ENCODE measurements at regions not wholly inside any gene's neighbourhood (a gene's known extent, or its start where the extent isn't known, plus 50 kb on each side); places are given as distances from the start of the nearest gene placed in this dataset.

- no peak for TF ChIP-seq AFF4 (CRISPR knock-in tag; IDR thresholded peaks at IDR 0.05; ENCODE audit: borderline replicate concordance)
- TF ChIP-seq FOXK1 (CRISPR knock-in tag; IDR thresholded peaks at IDR 0.05): no peak
- no peak for TF ChIP-seq NFE2L1 (CRISPR knock-in tag; IDR thresholded peaks at IDR 0.05)
- no peak for TF ChIP-seq ZNF317 (CRISPR knock-in tag; IDR thresholded peaks at IDR 0.05; ENCODE audit: borderline replicate concordance, low read depth)
- no peak for TF ChIP-seq FOXP1 (CRISPR knock-in tag; IDR thresholded peaks at IDR 0.05; ENCODE audit: borderline replicate concordance)
- TF ChIP-seq TCF7 (CRISPR knock-in tag; IDR thresholded peaks at IDR 0.05; ENCODE audit: low read depth): no peak
- TF ChIP-seq ATF2 (CRISPR knock-in tag; IDR thresholded peaks at IDR 0.05; ENCODE audit: borderline replicate concordance, low read depth): no peak
- TF ChIP-seq ZNF232 (CRISPR knock-in tag; IDR thresholded peaks at IDR 0.05): no peak
- no peak for TF ChIP-seq CREB1 (CRISPR knock-in tag; IDR thresholded peaks at IDR 0.05)
- no peak for TF ChIP-seq ZNF219 (CRISPR knock-in tag; IDR thresholded peaks at IDR 0.05; ENCODE audit: borderline replicate concordance)
- no peak for TF ChIP-seq PRRX2 (CRISPR knock-in tag; IDR thresholded peaks at IDR 0.05)
- no peak for TF ChIP-seq ZNF425 (CRISPR knock-in tag; conservative IDR thresholded peaks at IDR 0.05)
- TF ChIP-seq ZNF138 (CRISPR knock-in tag; conservative IDR thresholded peaks at IDR 0.05): no peak
- no peak for TF ChIP-seq JUN (CRISPR knock-in tag; IDR thresholded peaks at IDR 0.05)
- TF ChIP-seq MYBL2 (CRISPR knock-in tag; IDR thresholded peaks at IDR 0.05): no peak
- TF ChIP-seq NFATC4 (CRISPR knock-in tag; IDR thresholded peaks at IDR 0.05): no peak
- Mint-ChIP-seq H3K4me1 (peaks cover 36% of the 10 kb centered on the region), H3K9me3 (peaks cover 17% of the 10 kb centered on the region), H3K36me3 (peaks cover 12% of the 10 kb centered on the region), H3K27ac (no peak overlapping the region), H3K27me3 (ENCODE audit: low read depth) (no peaks in the 10 kb centered on the region; the same call in 1 of the 2 replicates), H3K4me3 (no peak overlapping the region)
- DNase-seq (ENCODE audit: low spot score) (no peak), ATAC-seq (no peak)
- POLR2A ChIA-PET: no interaction called here
- CTCF ChIA-PET: interaction anchor here (1.2 to 1.4 kb wide), 3 partner anchors 12 to 176 kb away, joined by 3 to 4 read pairs (median 3); no protein-coding TSS in a partner anchor
Measured at GRCh38 chr20:50412499-50412898, 97.7 kb upstream of the PTPN1 start.

- Mint-ChIP-seq H3K4me3 (no peak overlapping the region), H3K27ac (no peak overlapping the region), H3K36me3 (peaks cover 12% of the 10 kb centered on the region), H3K9me3 (peaks cover 17% of the 10 kb centered on the region), H3K4me1 (peaks cover 36% of the 10 kb centered on the region), H3K27me3 (ENCODE audit: low read depth) (no peaks in the 10 kb centered on the region; the same call in 1 of the 2 replicates)
- DNase-seq (ENCODE audit: low spot score) (no peak), ATAC-seq (peak; percentile 54)
- ChIA-PET CTCF (interaction anchor here (0.6 to 1.4 kb wide), 4 partner anchors 11 to 38 kb away, joined by 3 to 4 read pairs (median 3); no protein-coding TSS in a partner anchor), POLR2A (no interaction called here)
- TF ChIP-seq NFE2L1 (CRISPR knock-in tag; IDR thresholded peaks at IDR 0.05) (no peak), FOXP4 (CRISPR knock-in tag; IDR thresholded peaks at IDR 0.05) (no peak), ZNF416 (CRISPR knock-in tag; IDR thresholded peaks at IDR 0.05) (no peak), SMAD3 (CRISPR knock-in tag; IDR thresholded peaks at IDR 0.05; ENCODE audit: borderline replicate concordance) (no peak), GRHL2 (CRISPR knock-in tag; IDR thresholded peaks at IDR 0.05; ENCODE audit: insufficient replicate concordance, severe bottlenecking) (no peak), FOXP1 (CRISPR knock-in tag; IDR thresholded peaks at IDR 0.05; ENCODE audit: borderline replicate concordance) (no peak), SMAD4 (CRISPR knock-in tag; IDR thresholded peaks at IDR 0.05) (no peak), JAZF1 (CRISPR knock-in tag; IDR thresholded peaks at IDR 0.05) (no peak), ZNF121 (CRISPR knock-in tag; IDR thresholded peaks at IDR 0.05) (no peak), ZNF219 (CRISPR knock-in tag; IDR thresholded peaks at IDR 0.05; ENCODE audit: borderline replicate concordance) (no peak), MYBL2 (CRISPR knock-in tag; IDR thresholded peaks at IDR 0.05) (no peak), CREM (CRISPR knock-in tag; IDR thresholded peaks at IDR 0.05) (no peak), USF1 (CRISPR knock-in tag; IDR thresholded peaks at IDR 0.05) (no peak), ESRRA (CRISPR knock-in tag; IDR thresholded peaks at IDR 0.05; ENCODE audit: borderline replicate concordance) (no peak)
Measured at GRCh38 chr20:50413088-50413500, 97.1 kb upstream of the PTPN1 start.

Data from WTC11 (cell line).